ENCODE measurements at regions not wholly inside any gene's neighbourhood (a gene's known extent, or its start where the extent isn't known, plus 50 kb on each side); places are given as distances from the start of the nearest gene placed in this dataset.
"Not testable (repeated sequence)": the region's sequence is repeated elsewhere in the genome, so short reads cannot be mapped to it uniquely, and the experiment has no call there.

DNA sequence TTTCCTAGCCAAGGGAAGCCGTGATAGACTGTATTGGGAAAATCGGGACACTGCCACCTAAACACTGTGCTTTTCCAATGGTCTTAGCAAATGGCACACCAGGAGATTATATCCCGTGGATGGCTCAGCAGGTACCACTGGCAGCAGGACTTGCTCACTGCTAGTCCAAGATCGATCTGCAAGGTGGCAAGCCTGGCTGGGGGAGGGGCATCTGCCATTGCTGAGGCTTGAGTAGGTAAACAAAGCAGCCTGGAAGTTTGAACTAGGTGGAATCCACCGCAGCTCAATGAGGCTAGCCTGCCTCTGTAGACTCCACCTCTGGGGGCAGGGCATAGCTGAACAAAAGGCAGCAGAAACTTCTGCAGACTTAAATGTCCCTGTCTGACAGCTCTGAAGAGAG is 1262.7 kb upstream of the ZEB2 start:
- DNase-seq (ENCODE audit: low read depth in 2 of 3, low spot score in 2 of 3) = not testable (repeated sequence)

DNA sequence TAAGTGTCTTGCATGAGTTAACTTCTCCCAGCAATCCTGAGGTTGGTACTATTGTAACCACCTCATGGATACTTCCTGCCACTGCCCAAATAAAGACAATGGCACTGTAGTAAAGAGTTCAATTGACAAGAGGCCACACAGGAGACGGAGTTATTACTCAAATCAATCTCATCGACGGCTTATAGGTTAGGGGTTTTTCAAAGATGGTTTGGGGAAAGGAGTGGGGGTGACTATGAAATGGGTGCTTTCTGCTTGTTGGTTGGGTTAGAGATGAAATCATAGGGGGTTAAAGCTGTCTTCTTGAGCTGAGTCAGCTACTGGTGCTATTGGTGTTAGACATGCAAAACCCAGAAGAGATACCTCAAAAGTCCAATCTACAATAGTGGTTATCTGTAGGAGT is 1258.0 kb upstream of the ZEB2 start:
- no peak for DNase-seq (ENCODE audit: low read depth in 2 of 3, low spot score in 2 of 3)

DNA sequence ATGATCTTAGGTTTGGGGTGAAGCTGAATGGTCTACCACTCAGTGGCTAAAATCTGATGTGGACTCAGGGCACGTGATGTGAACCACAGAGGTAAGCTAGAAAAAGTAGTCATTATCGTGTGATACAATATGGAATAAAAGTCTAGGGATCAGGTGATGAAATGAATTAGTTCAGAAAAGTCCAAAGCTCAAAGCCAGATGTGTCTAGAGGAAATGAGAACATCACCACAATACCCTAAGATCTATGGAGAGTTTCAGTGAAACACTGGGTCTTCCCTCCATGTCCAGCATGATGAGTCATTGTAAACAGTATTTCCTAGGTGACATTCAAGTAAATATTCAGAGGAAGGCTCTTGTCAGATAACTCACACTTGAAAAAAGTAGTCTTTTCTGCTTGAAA is 1257.4 kb upstream of the ZEB2 start:
- DNase-seq (ENCODE audit: low read depth in 2 of 3, low spot score in 2 of 3) = no peak

DNA sequence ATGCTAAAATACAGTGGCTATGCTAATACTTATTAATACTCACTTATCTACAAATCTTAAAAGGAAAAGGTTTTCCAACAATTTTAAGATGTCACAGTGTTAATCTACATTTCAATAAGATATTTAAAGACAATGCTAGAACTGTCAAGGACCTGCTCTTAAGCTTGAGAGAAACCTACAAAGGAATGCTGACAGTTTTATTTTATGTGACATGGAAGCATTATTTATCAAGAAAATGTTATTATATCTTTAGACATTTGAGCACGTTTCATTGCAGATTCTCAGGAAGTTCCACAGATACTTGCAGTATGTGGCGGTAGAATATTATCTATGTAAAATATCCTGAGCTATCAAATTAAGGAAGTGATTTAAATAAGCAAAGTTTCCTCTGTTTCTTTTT is 1255.7 kb upstream of the ZEB2 start:
- DNase-seq (ENCODE audit: low read depth in 2 of 3, low spot score in 2 of 3) = no peak

DNA sequence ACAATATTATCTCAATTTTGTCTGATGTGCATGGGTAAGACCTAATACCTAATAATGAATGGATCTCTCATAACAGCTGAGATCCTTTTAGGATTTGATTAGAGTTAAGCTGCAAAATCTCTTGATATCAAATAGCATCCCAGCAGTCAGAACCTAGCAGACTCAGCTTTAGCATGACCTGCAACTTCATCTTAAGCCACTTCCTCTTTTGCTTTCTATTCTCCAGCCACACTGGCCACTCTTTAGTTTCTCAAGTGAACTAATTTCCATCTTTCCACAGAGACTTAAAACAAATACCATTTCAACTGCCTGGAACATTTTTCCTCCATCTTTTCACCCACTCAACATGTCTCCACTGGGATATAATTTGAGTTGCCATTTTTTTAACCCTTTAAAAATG is 1251.6 kb upstream of the ZEB2 start:
- DNase-seq (ENCODE audit: low read depth in 2 of 3, low spot score in 2 of 3) = no peak

DNA sequence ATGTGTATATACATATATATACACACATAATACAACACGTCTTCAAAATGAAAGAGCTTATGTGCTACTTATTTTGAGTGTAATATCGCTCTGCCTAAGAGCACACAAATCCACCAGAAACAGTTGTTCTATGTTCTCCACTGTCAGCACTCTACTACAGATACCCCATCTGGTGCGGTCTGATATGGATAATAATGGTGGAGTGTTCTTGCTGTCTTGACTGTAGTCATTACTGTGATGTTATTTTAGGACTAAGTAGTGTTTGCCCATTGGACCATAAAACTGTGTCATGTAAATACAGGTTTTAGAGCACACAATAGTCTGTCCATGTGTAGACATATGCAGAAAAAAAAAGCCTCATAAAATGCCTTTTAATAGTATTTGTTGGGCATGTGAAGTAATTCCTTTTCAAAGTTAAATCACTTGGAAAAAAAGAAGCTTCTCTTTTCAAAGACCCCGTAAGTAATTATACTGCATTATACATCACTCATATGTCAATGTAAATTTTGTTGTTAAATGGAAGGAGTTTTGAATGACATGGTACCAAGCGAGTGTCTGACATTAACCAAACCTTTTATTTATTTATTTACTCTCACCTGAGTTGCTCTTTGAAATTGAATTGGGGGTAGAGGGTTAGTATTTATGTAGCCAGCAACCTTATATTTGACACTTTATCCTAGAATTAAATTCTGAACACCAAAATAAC is 1249.2 kb upstream of the ZEB2 start:
- no peak for DNase-seq (ENCODE audit: low read depth in 2 of 3, low spot score in 2 of 3)

DNA sequence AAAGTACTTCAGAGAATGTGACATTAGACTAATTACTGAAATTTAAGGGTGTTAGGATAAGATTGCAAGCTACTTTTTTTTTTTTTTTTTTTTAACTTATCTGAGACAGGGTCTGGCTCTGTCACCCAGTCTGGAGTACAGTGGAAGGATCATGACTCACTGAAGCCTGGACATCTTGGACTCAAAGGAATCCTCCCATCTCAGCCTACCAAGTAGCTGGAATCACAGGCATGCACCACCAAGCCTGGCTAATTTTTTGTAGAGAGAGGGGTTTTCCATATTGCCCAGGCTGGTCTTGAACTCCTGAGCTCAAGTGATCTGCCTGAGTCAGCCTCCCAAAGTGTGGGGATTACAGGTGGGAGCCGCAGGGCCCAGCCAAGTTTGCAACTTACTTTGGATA is 1246.0 kb upstream of the ZEB2 start:
- DNase-seq (ENCODE audit: low read depth in 2 of 3, low spot score in 2 of 3) = no peak

DNA sequence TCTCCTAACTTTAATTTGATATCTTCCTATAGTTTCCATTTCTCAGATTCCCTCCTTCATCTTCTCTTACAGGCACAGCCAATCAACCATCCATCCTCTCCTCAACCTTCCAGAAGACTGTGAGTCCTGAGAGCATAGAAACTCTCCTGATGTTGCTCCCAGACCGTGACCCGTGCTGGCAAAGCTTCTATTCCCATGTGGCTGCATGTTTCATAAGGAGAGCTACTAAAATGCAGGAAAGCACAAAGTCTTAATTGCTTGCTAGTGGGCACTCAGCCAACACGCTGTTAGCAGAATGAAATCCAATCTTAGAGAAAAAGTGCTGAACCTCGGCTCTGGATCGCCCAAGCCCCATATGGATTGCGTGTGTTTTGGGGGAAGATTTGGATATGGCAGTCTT is 1244.7 kb upstream of the ZEB2 start:
- DNase-seq (ENCODE audit: low read depth in 2 of 3, low spot score in 2 of 3) = no peak

DNA sequence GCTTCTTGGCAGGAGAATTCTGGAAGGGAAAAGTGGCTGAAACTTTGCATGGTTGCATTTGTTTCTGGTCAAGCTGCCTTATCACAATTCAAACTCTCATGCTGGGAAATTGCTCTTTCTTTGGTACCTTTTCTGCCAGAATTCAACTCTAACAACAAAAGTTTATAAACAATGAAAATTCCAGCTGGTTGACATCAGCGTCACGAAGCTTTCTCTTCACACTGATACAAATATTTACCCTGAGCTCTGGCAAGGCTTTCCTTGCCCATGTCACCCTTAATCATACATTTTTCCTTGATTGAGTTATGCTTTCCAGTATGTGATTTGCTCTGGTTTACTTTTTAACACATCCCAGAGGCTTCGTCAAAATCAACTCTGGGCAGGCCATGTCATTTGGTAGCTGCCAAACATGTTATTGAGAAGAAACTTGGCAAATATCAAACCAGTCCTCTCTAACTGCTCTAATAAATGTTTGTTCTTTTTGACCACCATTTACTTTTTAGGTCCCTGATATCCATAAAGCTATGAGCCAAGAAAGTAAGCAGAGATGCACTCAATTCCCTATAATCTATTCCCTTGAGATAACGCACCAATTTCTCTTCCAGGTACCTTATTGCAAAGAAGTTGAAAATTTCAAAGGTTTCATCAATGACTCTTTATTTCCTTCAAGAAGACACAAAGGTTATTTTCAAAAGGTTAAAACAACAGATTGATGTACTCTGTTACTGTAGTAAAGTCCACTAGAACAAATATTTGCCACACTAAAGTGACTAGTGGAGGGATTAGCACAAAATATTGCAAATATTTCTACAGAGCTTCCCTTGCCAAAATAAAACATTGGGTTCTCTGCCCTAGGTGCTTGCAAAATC is 1241.1 kb upstream of the ZEB2 start:
- no peak for DNase-seq (ENCODE audit: low read depth in 2 of 3, low spot score in 2 of 3)

DNA sequence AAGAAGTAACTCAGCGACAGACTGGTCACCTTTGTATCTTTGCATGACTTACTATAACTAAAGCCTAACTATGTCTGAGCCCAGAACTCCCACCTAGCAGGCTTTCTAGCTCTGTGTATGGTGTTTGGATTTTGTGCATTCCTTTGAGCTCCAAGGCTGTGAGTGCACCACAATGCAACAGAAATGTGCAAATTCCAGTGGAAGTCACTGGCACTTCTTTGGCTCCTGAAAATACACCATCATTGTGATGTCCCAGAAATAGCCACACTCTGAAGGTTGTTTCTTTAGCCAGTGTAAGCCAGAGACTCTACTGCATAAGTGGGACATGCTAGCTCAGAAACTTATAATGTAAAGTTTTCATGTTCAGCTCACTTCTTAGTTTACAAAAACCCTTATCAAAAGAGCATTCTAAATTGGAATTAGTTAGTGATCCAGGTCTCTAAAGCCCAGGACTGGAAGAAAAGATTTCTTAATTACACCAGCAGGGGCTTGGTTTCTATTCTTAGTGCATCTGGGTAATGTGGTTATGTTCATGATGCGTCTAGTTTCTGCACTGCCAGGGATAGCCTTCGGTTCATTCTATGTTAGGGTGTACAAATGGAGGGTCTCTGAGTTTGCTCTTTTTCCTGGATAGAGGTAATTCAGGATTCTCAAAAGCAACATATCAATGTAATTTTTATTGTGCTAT is 1239.5 kb upstream of the ZEB2 start:
- no peak for DNase-seq (ENCODE audit: low read depth in 2 of 3, low spot score in 2 of 3)

DNA sequence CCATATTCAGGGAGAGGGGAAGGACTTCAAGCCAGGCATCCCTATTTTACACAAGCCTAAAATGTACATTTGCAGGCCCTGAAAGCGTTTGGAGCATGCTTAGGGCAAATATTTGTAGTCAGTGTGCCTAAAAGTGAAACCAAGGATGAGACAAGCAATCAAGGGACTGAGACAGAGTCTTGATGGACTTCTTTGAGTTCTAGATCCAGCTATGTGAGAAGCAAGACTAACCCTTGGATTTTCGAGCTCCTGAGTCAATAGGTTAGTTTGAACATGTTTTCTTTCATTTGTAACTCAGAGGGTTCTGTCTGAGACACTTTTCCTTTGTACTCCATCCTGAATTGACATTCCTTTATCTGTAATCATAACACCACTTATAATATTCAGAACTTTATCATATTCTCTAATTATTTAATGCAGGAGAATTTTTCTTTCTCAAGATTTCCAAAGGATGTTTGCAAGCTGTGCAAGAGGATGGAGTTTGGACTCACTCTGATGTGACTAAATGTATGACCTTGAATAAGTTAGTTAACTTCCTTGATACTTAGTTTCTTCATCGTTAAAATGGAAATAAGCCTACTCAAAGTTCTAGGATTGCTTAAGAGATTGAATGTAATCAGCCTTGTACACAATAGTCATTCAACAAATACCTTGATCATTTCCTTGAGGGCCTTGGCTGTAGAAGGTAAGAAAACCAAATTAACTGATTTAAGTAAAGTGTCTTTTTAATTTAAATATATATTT is 1237.8 kb upstream of the ZEB2 start:
- DNase-seq (ENCODE audit: low read depth in 2 of 3, low spot score in 2 of 3) = no peak

DNA sequence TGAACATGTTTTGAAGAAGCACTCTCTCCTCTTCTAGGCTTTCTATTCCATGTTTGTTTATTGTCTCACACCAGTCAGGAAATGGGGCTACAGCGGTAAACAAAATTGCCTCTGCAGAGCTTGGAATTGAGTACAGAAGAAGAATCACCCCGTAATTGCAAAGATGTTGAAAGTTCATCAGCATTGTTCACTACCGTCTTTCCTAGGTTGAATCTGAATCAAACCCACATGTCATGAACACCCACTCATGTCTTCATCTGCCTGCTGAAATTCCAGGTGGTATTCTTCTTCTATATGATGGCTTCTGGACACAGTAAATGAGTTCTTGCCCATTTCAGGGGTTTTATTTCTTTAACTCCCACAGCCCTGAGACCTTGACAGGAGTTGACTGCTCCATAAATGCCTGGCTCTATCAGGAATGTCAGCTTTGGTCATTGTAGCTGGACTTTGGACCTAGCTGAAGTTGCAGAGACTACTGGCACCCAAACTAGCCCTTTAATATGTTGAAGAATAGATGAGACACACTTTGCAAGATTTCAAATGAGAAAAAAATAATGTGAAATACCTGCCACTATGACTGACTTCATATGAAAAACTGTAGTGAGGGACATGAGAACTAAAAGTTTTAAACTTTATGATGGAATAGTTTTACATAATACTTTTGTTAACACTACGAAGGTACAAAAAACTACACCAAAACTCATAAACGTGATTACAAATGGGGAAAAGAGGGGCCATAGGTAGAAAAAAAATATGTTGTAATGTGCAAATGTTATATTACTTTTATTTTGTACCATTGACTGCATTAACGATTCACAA is 1235.3 kb upstream of the ZEB2 start:
- no peak for DNase-seq (ENCODE audit: low read depth in 2 of 3, low spot score in 2 of 3)

DNA sequence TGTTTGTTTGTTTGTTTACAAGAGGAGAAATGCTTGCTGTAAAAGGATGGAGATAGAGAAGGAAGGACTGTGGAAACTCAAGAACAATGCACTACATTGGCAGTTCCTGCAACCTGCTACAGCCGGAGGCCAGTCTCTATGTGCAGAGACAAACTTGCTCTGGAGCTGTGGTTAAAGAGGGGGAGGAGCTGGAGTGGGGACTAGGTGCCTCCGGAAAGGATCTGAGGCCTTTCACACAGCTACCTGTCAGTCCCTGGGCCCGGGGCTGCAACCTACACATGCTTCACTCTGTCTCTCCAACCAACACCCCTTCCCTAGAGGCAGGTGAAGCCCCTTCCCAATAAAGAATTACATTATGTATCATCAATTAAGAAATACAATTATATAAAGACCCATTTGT is 1234.0 kb upstream of the ZEB2 start:
- DNase-seq (ENCODE audit: low read depth in 2 of 3, low spot score in 2 of 3) = no peak

DNA sequence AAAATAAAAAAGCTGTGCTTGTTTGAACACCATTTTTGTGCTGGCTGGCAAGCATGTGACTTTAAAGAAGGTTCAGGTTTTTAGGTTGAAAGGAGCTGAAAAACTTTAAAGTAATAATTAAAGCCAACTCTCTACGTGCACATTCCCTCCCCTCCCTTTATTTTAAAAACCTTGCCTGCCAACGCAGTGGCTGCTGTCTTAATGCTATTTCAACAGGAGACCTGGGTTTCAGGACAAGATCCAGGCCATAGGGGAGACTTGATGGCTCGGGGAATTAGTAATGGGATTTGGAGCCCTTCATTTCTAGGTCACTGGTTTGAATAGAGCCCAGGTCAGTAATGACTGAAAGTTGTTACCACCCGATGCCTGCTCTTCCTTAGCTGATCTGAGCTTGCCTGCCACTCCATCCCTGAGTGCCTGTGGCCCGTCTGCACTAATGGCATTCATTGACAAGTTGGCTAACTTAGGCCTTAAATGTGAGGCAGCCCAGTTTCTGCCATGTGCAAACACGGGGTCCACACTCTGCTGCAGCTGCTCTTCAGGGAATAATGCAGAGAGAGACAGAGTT is 1233.2 kb upstream of the ZEB2 start:
- no peak for DNase-seq (ENCODE audit: low read depth in 2 of 3, low spot score in 2 of 3)

DNA sequence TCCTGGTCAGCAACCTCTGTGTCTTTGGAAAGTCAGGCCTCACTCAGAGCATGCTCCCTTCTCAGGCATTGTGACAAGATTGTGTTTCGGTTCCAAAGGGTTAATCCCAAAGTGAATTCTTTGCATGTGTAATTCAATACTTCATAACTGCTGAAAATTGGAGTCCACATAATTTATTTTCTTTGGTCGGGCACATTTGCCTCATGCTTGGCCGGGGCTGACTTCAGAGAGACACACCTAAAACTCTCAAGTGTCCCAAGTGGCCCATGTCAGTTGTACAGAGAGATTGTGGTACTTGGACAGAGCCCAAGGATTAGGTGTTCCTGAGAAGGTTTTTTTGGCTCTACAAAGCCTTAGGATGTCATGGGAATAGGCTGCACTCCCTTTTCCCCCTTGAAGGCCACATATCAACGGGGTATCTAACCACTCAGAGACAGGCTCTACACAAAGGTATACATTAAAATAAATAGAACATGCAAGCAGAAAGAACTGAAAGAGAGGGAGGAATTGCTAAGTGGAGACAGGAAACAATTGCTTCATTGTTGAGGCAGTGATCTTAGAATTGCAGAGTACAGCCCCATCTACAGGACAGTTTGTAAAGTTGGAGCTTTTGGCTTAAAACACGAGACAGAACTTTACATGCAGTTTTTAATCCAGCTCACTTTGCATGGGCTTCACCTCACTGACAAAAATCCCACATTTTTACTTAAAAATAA is 1232.3 kb upstream of the ZEB2 start:
- no peak for DNase-seq (ENCODE audit: low read depth in 2 of 3, low spot score in 2 of 3)

DNA sequence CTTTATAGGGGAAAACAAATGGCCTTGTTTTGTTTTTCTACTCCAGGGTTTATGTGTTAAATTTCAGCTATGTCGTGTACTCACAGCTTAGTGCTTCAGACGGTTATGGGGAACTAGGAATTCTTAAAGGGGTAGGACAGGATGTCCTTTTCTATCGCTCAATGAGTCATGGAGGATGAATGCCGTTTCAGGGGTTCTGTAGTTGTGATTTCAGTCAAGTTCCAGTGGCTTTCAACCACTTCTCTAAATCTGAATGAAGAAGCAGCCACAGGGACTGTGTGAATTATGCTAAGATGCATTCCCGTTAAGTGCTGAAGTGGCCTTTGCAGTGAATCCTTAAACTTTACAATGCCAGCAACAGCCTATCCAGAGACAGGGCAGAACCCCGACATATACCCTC is 1231.7 kb upstream of the ZEB2 start:
- no peak for DNase-seq (ENCODE audit: low read depth in 2 of 3, low spot score in 2 of 3)

DNA sequence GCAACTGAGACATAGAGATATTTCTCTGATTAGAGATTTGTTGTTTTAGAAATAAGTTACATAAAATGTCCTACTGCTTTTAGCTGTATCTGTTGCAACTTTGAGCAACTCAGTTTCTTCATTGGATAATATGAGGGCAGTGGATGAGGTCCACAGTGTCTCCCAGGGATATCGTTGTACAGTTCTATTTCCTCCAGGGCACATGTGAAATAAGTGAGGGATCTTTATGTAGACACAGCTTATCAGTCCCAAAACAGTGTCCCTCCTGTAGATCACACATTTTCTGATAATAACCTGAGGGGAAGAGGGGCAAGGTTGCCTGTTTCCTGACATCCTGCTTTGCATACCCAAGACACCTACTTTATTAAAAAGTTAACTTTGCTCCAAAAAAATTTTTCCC is 1231.2 kb upstream of the ZEB2 start:
- no peak for DNase-seq (ENCODE audit: low read depth in 2 of 3, low spot score in 2 of 3)

DNA sequence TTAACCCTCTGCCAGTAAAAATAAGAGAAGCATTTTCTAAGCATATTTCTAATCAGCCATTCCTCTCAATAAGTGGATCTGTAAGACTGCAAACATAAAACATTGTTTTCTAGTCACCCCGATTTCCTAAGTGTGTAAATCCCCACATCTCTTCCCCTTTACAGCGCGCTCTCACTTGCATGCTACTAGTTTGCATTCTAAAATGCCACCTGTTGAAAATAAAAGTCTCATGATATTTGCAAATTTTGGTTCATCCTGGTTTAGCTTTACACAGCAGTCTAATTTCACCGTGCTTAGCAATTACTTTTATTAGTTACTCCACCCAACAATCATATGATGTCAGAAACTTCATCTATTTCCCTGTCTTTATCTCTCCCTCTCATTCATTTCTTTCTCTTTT is 1230.7 kb upstream of the ZEB2 start:
- no peak for DNase-seq (ENCODE audit: low read depth in 2 of 3, low spot score in 2 of 3)

DNA sequence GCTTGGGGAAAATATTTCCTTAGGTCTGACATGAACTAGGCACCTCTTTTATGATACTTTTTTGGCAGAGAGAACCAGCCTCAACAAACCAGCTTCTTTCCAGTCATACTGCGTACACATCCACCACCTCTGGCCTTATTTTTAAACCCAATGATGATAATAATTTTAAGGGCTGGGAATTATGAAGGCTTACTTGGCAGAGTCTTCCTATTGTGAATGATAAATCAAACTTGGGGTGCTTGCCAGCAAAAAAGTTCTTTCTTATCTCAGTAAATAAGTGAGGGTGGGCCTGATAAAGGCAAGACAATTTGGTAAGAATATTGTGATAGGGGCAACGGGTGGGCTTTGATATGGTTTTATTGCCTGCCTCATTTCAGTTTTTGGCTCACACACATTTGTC is 1230.2 kb upstream of the ZEB2 start:
- no peak for DNase-seq (ENCODE audit: low read depth in 2 of 3, low spot score in 2 of 3)

DNA sequence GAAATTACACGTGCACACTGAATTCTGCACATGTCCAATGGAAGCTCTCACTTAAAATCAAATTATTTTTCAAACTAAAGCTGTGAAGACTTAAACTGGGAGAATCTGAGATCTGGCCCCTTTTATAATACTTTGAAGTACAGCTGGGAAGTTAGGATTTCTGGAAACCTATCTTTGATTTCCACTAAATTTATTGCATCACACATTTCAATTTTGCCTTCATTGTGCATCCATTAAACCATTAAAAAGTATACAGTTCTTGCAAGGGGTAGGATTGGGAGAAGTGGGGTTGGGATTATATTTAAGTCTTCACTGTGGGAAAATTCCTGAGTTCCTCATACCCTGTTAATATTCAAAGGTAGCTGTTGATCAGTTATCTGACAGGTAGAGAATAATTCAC is 1229.6 kb upstream of the ZEB2 start:
- DNase-seq (ENCODE audit: low read depth in 2 of 3, low spot score in 2 of 3) = no peak

Data from activated CD8-positive, alpha-beta memory T cell treated with anti-CD3 and anti-CD28 coated beads for 48 hours (primary cell).